Activated T-cell treated with anti-CD3 and anti-CD28 coated beads for 24 hours (primary cell): ENCODE measurements at regions not wholly inside any gene's neighbourhood (a gene's known extent, or its start where the extent isn't known, plus 50 kb on each side); places are given as distances from the start of the nearest gene placed in this dataset.
"Not testable (repeated sequence)": the region's sequence is repeated elsewhere in the genome, so short reads cannot be mapped to it uniquely, and the experiment has no call there.

Experiments
- DNase-seq: peaks from one replicate; pipeline ENCODE4 v3.0.0-alpha.2; 2020; ENCODE audit warnings: low read depth

GRCh38 chr3:104269771-104270170 lies 1096.9 kb upstream of the ALCAM start:
- no peak for DNase-seq

GRCh38 chr3:104273046-104273649 lies 1093.6 kb upstream of the ALCAM start:
- DNase-seq = no peak

- no peak for DNase-seq
Measured at GRCh38 chr3:104275199-104275598, 1091.5 kb upstream of the ALCAM start.

GRCh38 chr3:104279617-104280016 lies 1087.1 kb upstream of the ALCAM start:
- no peak for DNase-seq

GRCh38 chr3:104281713-104282112 lies 1085.0 kb upstream of the ALCAM start:
- DNase-seq = no peak

- DNase-seq = no peak
Measured at GRCh38 chr3:104286645-104287044, 1080.1 kb upstream of the ALCAM start.

- no peak for DNase-seq
Measured at GRCh38 chr3:104291437-104291851, 1075.3 kb upstream of the ALCAM start.

GRCh38 chr3:104291878-104292277 lies 1074.8 kb upstream of the ALCAM start:
- DNase-seq = no peak

GRCh38 chr3:104297617-104298016 lies 1069.1 kb upstream of the ALCAM start:
- DNase-seq = no peak

GRCh38 chr3:104298662-104299061 lies 1068.0 kb upstream of the ALCAM start:
- no peak for DNase-seq

GRCh38 chr3:104316118-104316517 lies 1050.6 kb upstream of the ALCAM start:
- no peak for DNase-seq

GRCh38 chr3:104323226-104323625 lies 1043.5 kb upstream of the ALCAM start:
- DNase-seq = no peak

GRCh38 chr3:104347291-104347690 lies 1019.4 kb upstream of the ALCAM start:
- no peak for DNase-seq

GRCh38 chr3:104349836-104350235 lies 1016.9 kb upstream of the ALCAM start:
- DNase-seq = no peak

- DNase-seq = no peak
Measured at GRCh38 chr3:104353951-104354350, 1012.8 kb upstream of the ALCAM start.

GRCh38 chr3:104359546-104359945 lies 1007.2 kb upstream of the ALCAM start:
- no peak for DNase-seq

- DNase-seq = no peak
Measured at GRCh38 chr3:104360038-104360437, 1006.7 kb upstream of the ALCAM start.

- DNase-seq = not testable (repeated sequence)
Measured at GRCh38 chr3:104361748-104362147, 1005.0 kb upstream of the ALCAM start.

GRCh38 chr3:104362319-104362718 lies 1004.4 kb upstream of the ALCAM start:
- DNase-seq = no peak

- DNase-seq = no peak
Measured at GRCh38 chr3:104367000-104367399, 999.7 kb upstream of the ALCAM start.

GRCh38 chr3:104368760-104369159 lies 997.9 kb upstream of the ALCAM start:
- no peak for DNase-seq

GRCh38 chr3:104385421-104385820 lies 981.3 kb upstream of the ALCAM start:
- no peak for DNase-seq

GRCh38 chr3:104388619-104389018 lies 978.1 kb upstream of the ALCAM start:
- DNase-seq = no peak

- DNase-seq = no peak
Measured at GRCh38 chr3:104392327-104392726, 974.4 kb upstream of the ALCAM start.
